ENCODE measurements at regions not wholly inside any gene's neighbourhood (a gene's known extent, or its start where the extent isn't known, plus 50 kb on each side); places are given as distances from the start of the nearest gene placed in this dataset.

DNA sequence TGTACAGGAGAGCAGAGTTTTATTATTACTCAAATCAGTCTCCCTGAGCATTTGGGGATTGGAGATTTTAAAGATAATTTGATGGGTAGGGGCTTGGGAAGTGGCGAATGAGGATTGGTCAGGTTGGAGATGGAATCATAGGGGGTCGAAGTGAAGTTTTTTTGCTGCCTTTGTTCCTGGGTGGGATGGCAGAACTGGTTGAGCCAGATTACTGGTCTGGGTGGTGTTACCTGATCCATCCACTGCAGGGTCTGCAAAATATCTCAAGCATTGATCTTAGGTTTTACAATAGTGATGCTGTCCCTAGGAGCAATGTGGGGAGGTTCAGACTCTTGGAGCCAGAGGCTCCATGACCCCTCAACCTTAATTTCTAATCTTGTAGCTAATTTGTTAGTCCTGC is 108.8 kb downstream of the BACH1 start:
- DNase-seq: no peak
- TF ChIP-seq, protein P1, sequence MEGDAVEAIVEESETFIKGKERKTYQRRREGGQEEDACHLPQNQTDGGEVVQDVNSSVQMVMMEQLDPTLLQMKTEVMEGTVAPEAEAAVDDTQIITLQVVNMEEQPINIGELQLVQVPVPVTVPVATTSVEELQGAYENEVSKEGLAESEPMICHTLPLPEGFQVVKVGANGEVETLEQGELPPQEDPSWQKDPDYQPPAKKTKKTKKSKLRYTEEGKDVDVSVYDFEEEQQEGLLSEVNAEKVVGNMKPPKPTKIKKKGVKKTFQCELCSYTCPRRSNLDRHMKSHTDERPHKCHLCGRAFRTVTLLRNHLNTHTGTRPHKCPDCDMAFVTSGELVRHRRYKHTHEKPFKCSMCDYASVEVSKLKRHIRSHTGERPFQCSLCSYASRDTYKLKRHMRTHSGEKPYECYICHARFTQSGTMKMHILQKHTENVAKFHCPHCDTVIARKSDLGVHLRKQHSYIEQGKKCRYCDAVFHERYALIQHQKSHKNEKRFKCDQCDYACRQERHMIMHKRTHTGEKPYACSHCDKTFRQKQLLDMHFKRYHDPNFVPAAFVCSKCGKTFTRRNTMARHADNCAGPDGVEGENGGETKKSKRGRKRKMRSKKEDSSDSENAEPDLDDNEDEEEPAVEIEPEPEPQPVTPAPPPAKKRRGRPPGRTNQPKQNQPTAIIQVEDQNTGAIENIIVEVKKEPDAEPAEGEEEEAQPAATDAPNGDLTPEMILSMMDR (IDR thresholded peaks at IDR 0.05; ENCODE audit: low read depth, low read length): no peak
- no peaks in the 10 kb centered on the region; the same call in 1 of the 2 replicates for H3K36me3 ChIP-seq
- no peak overlapping the region for H3K27ac ChIP-seq
- no peaks in the 10 kb centered on the region for H3K27me3 ChIP-seq (ENCODE audit: insufficient read depth, low read depth, severe bottlenecking)
- no peak overlapping the region for H3K4me3 ChIP-seq (ENCODE audit: low read depth, low read length)
- no peaks in the 10 kb centered on the region for H3K9me3 ChIP-seq (ENCODE audit: severe bottlenecking)

DNA sequence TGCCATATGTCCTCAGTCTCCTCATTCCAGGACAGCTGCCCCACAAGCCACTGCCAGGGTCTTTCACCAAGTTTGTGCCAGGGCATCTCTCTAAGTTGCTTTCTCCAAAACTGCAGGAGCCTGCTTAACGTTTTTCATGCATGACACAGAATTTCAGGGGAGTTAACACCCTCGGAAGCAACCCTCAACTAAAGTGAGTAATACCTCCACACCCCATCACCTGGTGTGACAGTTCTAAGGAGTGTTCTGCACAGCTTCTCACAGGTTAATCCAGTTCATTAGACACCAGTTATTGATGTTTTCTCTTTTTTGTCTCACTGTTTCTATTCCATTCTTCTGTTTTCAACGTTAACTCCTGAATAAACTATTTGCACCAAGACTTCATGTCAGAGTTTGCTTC is 115.0 kb downstream of the BACH1 start:
- Histone ChIP-seq H3K36me3 (no peaks in the 10 kb centered on the region; the same call in 1 of the 2 replicates), H3K4me3 (ENCODE audit: low read depth, low read length) (no peak overlapping the region), H3K9me3 (ENCODE audit: severe bottlenecking) (no peaks in the 10 kb centered on the region), H3K27ac (no peak overlapping the region), H3K27me3 (ENCODE audit: insufficient read depth, low read depth, severe bottlenecking) (no peaks in the 10 kb centered on the region)
- TF ChIP-seq, protein P1 (IDR thresholded peaks at IDR 0.05; ENCODE audit: low read depth, low read length): no peak
- DNase-seq: no peak

DNA sequence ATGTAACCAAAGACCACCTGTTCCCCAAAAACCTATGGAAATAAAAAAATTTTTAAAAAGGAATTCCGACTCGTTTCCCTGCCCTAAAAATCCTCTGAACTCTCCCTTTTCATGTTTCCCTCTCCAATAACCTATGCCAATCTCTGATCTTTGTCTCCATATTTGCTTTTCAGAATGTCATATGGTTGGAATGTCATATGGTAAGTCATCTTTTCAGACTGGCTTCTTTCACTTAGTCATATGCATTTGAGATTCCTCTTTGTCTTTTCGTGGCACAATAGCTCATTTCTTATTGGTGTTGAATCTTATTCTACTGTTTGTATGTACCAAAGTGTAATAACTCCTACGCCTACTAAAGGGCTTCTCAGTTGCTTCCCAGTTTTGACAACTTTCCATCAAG is 117.5 kb downstream of the BACH1 start:
- Histone ChIP-seq H3K27ac (no peak overlapping the region), H3K4me3 (ENCODE audit: low read depth, low read length) (no peak overlapping the region), H3K27me3 (ENCODE audit: insufficient read depth, low read depth, severe bottlenecking) (no peaks in the 10 kb centered on the region), H3K9me3 (ENCODE audit: severe bottlenecking) (no peaks in the 10 kb centered on the region), H3K36me3 (no peaks in the 10 kb centered on the region; the same call in 1 of the 2 replicates)
- TF ChIP-seq, protein P1 (IDR thresholded peaks at IDR 0.05; ENCODE audit: low read depth, low read length): no peak
- no peak for DNase-seq

DNA sequence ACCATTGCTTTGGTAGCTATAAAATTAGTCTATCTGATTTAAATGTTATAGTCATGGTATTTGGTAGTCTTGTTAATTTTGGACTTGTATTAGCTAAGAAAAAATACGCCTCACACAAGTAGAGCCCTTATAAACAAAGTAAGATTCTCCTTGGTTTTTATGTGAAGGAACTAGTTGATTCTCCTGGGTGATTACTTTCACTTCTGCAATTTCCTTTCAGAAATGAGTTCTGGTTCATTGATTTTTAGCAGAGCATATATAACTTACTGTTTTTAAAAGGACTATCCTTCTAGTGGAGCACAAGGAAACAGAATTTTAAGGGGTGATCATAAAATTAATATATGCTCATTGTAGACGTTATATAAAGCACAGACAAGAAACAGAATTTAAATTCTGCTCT is 120.1 kb downstream of the BACH1 start:
- Histone ChIP-seq H3K27me3 (ENCODE audit: insufficient read depth, low read depth, severe bottlenecking) (no peaks in the 10 kb centered on the region), H3K4me3 (ENCODE audit: low read depth, low read length) (no peak overlapping the region), H3K27ac (no peak overlapping the region), H3K36me3 (no peaks in the 10 kb centered on the region), H3K9me3 (ENCODE audit: severe bottlenecking) (no peaks in the 10 kb centered on the region)
- TF ChIP-seq, protein P1 (IDR thresholded peaks at IDR 0.05; ENCODE audit: low read depth, low read length): no peak
- DNase-seq: no peak

DNA sequence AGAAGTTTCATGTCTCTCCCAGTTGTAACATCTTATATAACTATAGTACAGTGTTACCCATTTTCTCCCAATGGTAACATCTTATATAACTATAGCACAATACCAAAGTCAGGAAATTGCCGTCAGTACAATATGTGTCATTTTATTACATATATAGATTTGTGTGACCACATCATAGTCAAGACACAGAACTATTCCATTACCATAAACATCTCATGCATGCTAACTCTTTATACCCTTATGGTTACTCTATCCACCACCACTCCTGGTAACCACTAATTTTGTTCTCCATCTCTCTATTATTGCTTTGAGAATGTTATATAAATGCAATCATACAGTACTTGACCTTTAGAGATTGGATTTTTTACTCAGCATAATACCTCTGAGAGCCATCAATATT is 120.7 kb downstream of the BACH1 start:
- Histone ChIP-seq H3K27me3 (ENCODE audit: insufficient read depth, low read depth, severe bottlenecking) (no peaks in the 10 kb centered on the region), H3K9me3 (ENCODE audit: severe bottlenecking) (no peaks in the 10 kb centered on the region), H3K36me3 (no peaks in the 10 kb centered on the region), H3K4me3 (ENCODE audit: low read depth, low read length) (no peak overlapping the region), H3K27ac (no peak overlapping the region)
- TF ChIP-seq, protein P1 (IDR thresholded peaks at IDR 0.05; ENCODE audit: low read depth, low read length): no peak
- DNase-seq: no peak

DNA sequence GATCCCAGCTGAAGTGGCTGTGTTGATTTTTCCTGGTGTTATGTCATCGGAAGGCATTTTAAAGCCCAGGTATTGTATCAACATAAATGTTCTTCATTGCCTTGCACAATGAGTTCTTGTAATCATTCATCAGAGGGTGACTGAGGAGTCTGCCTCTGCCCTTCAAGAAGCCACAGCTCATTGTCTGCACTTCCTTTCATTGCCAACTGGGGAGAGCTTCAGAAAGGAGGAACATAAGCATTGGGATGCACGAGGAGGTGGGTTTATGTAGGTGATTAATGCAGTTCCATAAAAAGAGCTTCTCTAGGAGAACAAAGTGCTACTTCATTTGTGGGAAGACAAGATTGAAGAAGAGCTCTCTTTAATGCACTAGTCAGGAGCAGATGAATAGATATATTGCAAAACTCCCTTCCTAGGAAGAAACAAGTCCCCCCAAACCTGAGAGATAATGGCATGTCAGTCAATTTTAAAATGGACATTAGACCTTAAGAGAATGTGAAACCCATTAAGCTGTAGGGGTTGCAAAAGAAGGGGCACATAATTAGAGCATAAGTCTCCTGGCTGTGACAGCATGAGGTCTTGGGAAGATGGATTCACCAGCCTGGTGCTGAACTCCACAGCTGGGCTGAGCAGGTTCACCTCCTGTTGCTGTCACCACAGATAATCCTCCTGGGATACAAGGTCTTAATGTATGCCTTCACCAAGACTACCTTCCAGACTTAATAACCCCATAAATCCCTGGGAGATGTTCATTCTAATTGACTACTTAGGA is 124.6 kb downstream of the BACH1 start:
- Histone ChIP-seq H3K27me3 (ENCODE audit: insufficient read depth, low read depth, severe bottlenecking) (no peaks in the 10 kb centered on the region), H3K9me3 (ENCODE audit: severe bottlenecking) (no peaks in the 10 kb centered on the region), H3K4me3 (ENCODE audit: low read depth, low read length) (no peak overlapping the region), H3K36me3 (no peaks in the 10 kb centered on the region), H3K27ac (peak overlapping the region; percentile 21)
- peak; percentile 91 for DNase-seq
- TF ChIP-seq, protein P1 (IDR thresholded peaks at IDR 0.05; ENCODE audit: low read depth, low read length): no peak

All from WERI-Rb-1 (cell line).